SU-DHL-6 (cell line): ENCODE measurements at regions not wholly inside any gene's neighbourhood (a gene's known extent, or its start where the extent isn't known, plus 50 kb on each side); places are given as distances from the start of the nearest gene placed in this dataset.

ENCODE experiments used
- EZH2phosphoT487 ChIP-seq: fragments of 200-600 bp; sonication (generic), shearing (Covaris generic); conservative IDR thresholded peaks from 2 replicates; pipeline ENCODE4 v1.6.1; 2018; ENCODE audit warnings: mild to moderate bottlenecking, antibody characterized with exemption, low read length, moderate library complexity, mixed read lengths
- TF ChIP-seq, protein P1 (sequence below): fragments of 200-600 bp; sonication (generic); IDR thresholded peaks from one replicate; pipeline ENCODE4 v1.5.1; 2017; ENCODE audit warnings: antibody characterized with exemption, mild to moderate bottlenecking, low read length, moderate library complexity; ENCODE audit not compliant: insufficient read depth, poor library complexity, severe bottlenecking

DNA sequence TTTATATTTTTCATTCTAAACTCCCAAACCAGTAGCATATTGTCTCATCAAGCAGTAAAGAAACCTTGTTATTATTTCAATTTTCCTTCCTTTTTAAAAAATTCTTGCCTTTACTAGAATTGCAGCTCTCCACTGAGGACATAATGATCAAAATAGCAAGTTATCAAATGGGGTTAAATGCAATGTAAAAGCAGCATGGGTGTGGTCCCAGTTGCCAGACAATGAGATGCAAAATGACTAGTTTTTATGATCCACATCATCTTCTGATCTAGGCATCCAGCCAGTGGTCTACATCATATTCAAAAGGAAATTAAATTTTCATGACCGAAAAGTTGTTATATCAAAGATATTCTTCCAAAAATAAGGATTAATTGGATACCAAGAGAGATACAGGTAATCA, 427.9 kb upstream of the SMIM31 start:
- TF ChIP-seq, protein P1, sequence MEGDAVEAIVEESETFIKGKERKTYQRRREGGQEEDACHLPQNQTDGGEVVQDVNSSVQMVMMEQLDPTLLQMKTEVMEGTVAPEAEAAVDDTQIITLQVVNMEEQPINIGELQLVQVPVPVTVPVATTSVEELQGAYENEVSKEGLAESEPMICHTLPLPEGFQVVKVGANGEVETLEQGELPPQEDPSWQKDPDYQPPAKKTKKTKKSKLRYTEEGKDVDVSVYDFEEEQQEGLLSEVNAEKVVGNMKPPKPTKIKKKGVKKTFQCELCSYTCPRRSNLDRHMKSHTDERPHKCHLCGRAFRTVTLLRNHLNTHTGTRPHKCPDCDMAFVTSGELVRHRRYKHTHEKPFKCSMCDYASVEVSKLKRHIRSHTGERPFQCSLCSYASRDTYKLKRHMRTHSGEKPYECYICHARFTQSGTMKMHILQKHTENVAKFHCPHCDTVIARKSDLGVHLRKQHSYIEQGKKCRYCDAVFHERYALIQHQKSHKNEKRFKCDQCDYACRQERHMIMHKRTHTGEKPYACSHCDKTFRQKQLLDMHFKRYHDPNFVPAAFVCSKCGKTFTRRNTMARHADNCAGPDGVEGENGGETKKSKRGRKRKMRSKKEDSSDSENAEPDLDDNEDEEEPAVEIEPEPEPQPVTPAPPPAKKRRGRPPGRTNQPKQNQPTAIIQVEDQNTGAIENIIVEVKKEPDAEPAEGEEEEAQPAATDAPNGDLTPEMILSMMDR: no peak
- no peak for TF ChIP-seq EZH2phosphoT487
